ENCODE measurements at regions not wholly inside any gene's neighbourhood (a gene's known extent, or its start where the extent isn't known, plus 50 kb on each side); places are given as distances from the start of the nearest gene placed in this dataset.

GRCh38 chr5:14054965-14055963 is 87.9 kb upstream of the TRIO start:
- no peaks in the 10 kb centered on the region for H3K36me3 ChIP-seq (ENCODE audit: insufficient read depth, low read length, poor library complexity, severe bottlenecking)
- H3K9me3 ChIP-seq (ENCODE audit: low read depth, low read length, poor library complexity, severe bottlenecking) = no peaks in the 10 kb centered on the region
- BruUV-seq (replicated peaks) = no TSS peak
- H3K27ac ChIP-seq (ENCODE audit: low read depth, low read length, poor library complexity, severe bottlenecking) = no peak overlapping the region
- DNase-seq (ENCODE audit: low spot score) = no peak
- intact Hi-C loops (cut with micrococcal nuclease; ENCODE audit: unreplicated experiment) = no loop called here
- ChIA-PET CTCF (no interaction called here), POLR2A (ENCODE audit: low non-redundant PET) (interaction anchor here (0.5 kb wide), 1 partner anchor 125 kb away, joined by 6 read pairs; no protein-coding TSS in a partner anchor)
- TF ChIP-seq EZH2 (IDR thresholded peaks at IDR 0.05; ENCODE audit: borderline replicate concordance, low read depth, low read length, poor library complexity, severe bottlenecking) (no peak), CTCF (conservative IDR thresholded peaks at IDR 0.05; ENCODE audit: low read depth, low read length) (no peak)
- no peaks in the 10 kb centered on the region for H3K4me1 ChIP-seq (ENCODE audit: insufficient read depth, low read length, poor library complexity, severe bottlenecking)
- H3K27me3 ChIP-seq (replicated peaks; ENCODE audit: insufficient read depth, low read depth, low read length, poor library complexity) = no peaks in the 10 kb centered on the region
- no peak overlapping the region for H3K4me3 ChIP-seq (ENCODE audit: low read depth, low read length, poor library complexity, severe bottlenecking)

- ChIA-PET CTCF (no interaction called here), POLR2A (ENCODE audit: low non-redundant PET) (no interaction called here)
- TF ChIP-seq CTCF (conservative IDR thresholded peaks at IDR 0.05; ENCODE audit: low read depth, low read length) (no peak), EZH2 (IDR thresholded peaks at IDR 0.05; ENCODE audit: borderline replicate concordance, low read depth, low read length, poor library complexity, severe bottlenecking) (no peak)
- H3K4me3 ChIP-seq (ENCODE audit: low read depth, low read length, poor library complexity, severe bottlenecking) = no peak overlapping the region
- H3K4me1 ChIP-seq (ENCODE audit: insufficient read depth, low read length, poor library complexity, severe bottlenecking) = no peaks in the 10 kb centered on the region
- no peaks in the 10 kb centered on the region for H3K9me3 ChIP-seq (ENCODE audit: low read depth, low read length, poor library complexity, severe bottlenecking)
- intact Hi-C loops (cut with micrococcal nuclease; ENCODE audit: unreplicated experiment) = no loop called here
- H3K36me3 ChIP-seq (ENCODE audit: insufficient read depth, low read length, poor library complexity, severe bottlenecking) = no peaks in the 10 kb centered on the region
- no TSS peak for BruUV-seq (replicated peaks)
- H3K27me3 ChIP-seq (replicated peaks; ENCODE audit: insufficient read depth, low read depth, low read length, poor library complexity) = no peaks in the 10 kb centered on the region
- no peak overlapping the region for H3K27ac ChIP-seq (ENCODE audit: low read depth, low read length, poor library complexity, severe bottlenecking)
- DNase-seq (ENCODE audit: low spot score) = no peak
Observed at GRCh38 chr5:14054111-14054854, 88.9 kb upstream of the TRIO start.

GRCh38 chr5:14050821-14051220 is 92.3 kb upstream of the TRIO start:
- H3K27ac ChIP-seq (ENCODE audit: low read depth, low read length, poor library complexity, severe bottlenecking) = no peak overlapping the region
- DNase-seq (ENCODE audit: low spot score) = no peak
- no peaks in the 10 kb centered on the region for H3K9me3 ChIP-seq (ENCODE audit: low read depth, low read length, poor library complexity, severe bottlenecking)
- POLR2A ChIA-PET (ENCODE audit: low non-redundant PET) = no interaction called here
- TF ChIP-seq CTCF (conservative IDR thresholded peaks at IDR 0.05; ENCODE audit: low read depth, low read length) (no peak), EZH2 (IDR thresholded peaks at IDR 0.05; ENCODE audit: borderline replicate concordance, low read depth, low read length, poor library complexity, severe bottlenecking) (no peak)
- H3K27me3 ChIP-seq (replicated peaks; ENCODE audit: insufficient read depth, low read depth, low read length, poor library complexity) = no peaks in the 10 kb centered on the region
- CTCF ChIA-PET = interaction anchor here (0.6 kb wide), 1 partner anchor 17 kb away, joined by 3 read pairs; no protein-coding TSS in a partner anchor
- H3K4me3 ChIP-seq (ENCODE audit: low read depth, low read length, poor library complexity, severe bottlenecking) = no peak overlapping the region
- intact Hi-C loops (cut with micrococcal nuclease; ENCODE audit: unreplicated experiment) = no loop called here
- H3K36me3 ChIP-seq (ENCODE audit: insufficient read depth, low read length, poor library complexity, severe bottlenecking) = no peaks in the 10 kb centered on the region
- no peaks in the 10 kb centered on the region for H3K4me1 ChIP-seq (ENCODE audit: insufficient read depth, low read length, poor library complexity, severe bottlenecking)
- no TSS peak for BruUV-seq (replicated peaks)
